Occipital lobe (tissue), 2 donors: ENCODE measurements at regions not wholly inside any gene's neighbourhood (a gene's known extent, or its start where the extent isn't known, plus 50 kb on each side); places are given as distances from the start of the nearest gene placed in this dataset. TPM values are rescaled to one million over a fixed set of nuclear protein-coding genes. Genes with fewer than 3 reads are reported as not detected.

ENCODE experiments used
- DNase-seq: peaks from one replicate; lab custom pipeline; 2025; lab: John Stamatoyannopoulos, UW
- small RNA-seq: library from RNA; depleted of rRNA; stranded (forward); fragments of <200 nt; gene quantifications from one replicate; pipeline ENCODE3, GENCODE V24; 2014

GRCh38 chr16:51224317-51224716 is 73.2 kb upstream of the SALL1 start:
- DNase-seq, result no peak

DNA sequence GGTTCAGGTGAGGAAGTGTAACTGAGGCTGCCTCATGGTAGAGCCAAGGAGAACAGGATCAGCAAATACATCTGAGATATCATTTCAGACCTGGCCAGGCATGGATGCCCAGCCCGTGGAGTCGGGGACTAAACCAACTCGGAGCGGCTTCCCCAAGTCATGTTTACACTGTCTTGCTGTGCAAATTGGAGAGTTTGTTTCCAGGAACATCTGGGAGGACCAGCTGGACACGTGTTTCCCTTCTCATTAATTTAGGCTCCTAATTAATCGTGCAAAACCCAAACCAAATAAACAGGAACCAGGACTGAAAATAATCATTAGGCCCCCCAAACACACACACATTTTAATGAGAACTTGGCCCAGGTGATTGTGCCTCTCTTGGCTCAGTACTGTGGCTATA is 70.9 kb upstream of the SALL1 start:
- no peak for DNase-seq

GRCh38 chr16:51211148-51211547 is 60.1 kb upstream of the SALL1 start:
- no peak for DNase-seq

GRCh38 chr16:51210087-51210486 is 59.0 kb upstream of the SALL1 start:
- DNase-seq, result no peak

GRCh38 chr16:51201604-51202003 is 50.5 kb upstream of the SALL1 start:
- no peak for DNase-seq

Small RNA genes in the stretch of these regions (small RNA-seq; reads per million reads assigned to genes)
- gene AC137527.1, result not detected
